ENCODE measurements at regions not wholly inside any gene's neighbourhood (a gene's known extent, or its start where the extent isn't known, plus 50 kb on each side); places are given as distances from the start of the nearest gene placed in this dataset.
"Not testable (repeated sequence)": the region's sequence is repeated elsewhere in the genome, so short reads cannot be mapped to it uniquely, and the experiment has no call there.

GRCh38 chr12:66753810-66754209, 74.9 kb upstream of the GRIP1 start:
- no peak for DNase-seq (ENCODE audit: low spot score)
- H3K27ac ChIP-seq, result no peak overlapping the region

GRCh38 chr12:66755727-66756395, 77.0 kb upstream of the GRIP1 start:
- DNase-seq (ENCODE audit: low spot score), result no peak
- no peak for TF ChIP-seq CTCF (IDR thresholded peaks at IDR 0.05)
- no peak overlapping the region for H3K27ac ChIP-seq
- no peak overlapping the region for H3K4me3 ChIP-seq

More at GRCh38 chr12:66753810-66754209, 74.9 kb upstream of the GRIP1 start:
- H3K4me3 ChIP-seq, result no peak overlapping the region
- no peak for TF ChIP-seq CTCF (IDR thresholded peaks at IDR 0.05)

- DNase-seq (ENCODE audit: low spot score), result no peak
- no peak for TF ChIP-seq CTCF (IDR thresholded peaks at IDR 0.05)
- no peak overlapping the region for H3K27ac ChIP-seq
- no peak overlapping the region for H3K4me3 ChIP-seq
Measured at GRCh38 chr12:66756631-66757030, 77.8 kb upstream of the GRIP1 start.

GRCh38 chr12:66760122-66760521, 81.2 kb upstream of the GRIP1 start:
- not testable (repeated sequence) for H3K27ac ChIP-seq; DNase-seq (ENCODE audit: low spot score); H3K4me3 ChIP-seq

GRCh38 chr12:66763467-66763866, 84.6 kb upstream of the GRIP1 start:
- H3K27ac ChIP-seq, result no peak overlapping the region
- DNase-seq (ENCODE audit: low spot score), result no peak
- no peak for TF ChIP-seq CTCF (IDR thresholded peaks at IDR 0.05)
- H3K4me3 ChIP-seq, result no peak overlapping the region

- TF ChIP-seq CTCF (IDR thresholded peaks at IDR 0.05), result no peak
- no peak for DNase-seq (ENCODE audit: low spot score)
- Histone ChIP-seq H3K4me3 (no peak overlapping the region), H3K27ac (no peak overlapping the region)
Measured at GRCh38 chr12:66765204-66765603, 86.3 kb upstream of the GRIP1 start.

- H3K27ac ChIP-seq, result no peak overlapping the region
- no peak for TF ChIP-seq CTCF (IDR thresholded peaks at IDR 0.05)
- DNase-seq (ENCODE audit: low spot score), result no peak
- no peak overlapping the region for H3K4me3 ChIP-seq
Measured at GRCh38 chr12:66767536-66767935, 88.7 kb upstream of the GRIP1 start.

All from coronary artery (tissue), 2 donors.